IMR-90 (cell line): ENCODE measurements at regions not wholly inside any gene's neighbourhood (a gene's known extent, or its start where the extent isn't known, plus 50 kb on each side); places are given as distances from the start of the nearest gene placed in this dataset.

Experiments used
- BHLHE40 ChIP-seq: fragments of 150-350 bp; IDR thresholded peaks from 2 replicates; pipeline ENCODE4 v1.6.1; 2016; ENCODE audit warnings: mild to moderate bottlenecking, low read depth, low read length
- CEBPB ChIP-seq: IDR thresholded peaks from 2 replicates; pipeline ENCODE4 v1.6.1; 2012; ENCODE audit warnings: low read depth, low read length, improper control_type of control experiment
- CHD1 ChIP-seq: IDR thresholded peaks from 2 replicates; pipeline ENCODE4 v1.6.1; 2012; ENCODE audit warnings: low read depth, low read length, improper control_type of control experiment
- FOS ChIP-seq: fragments of 150-350 bp; IDR thresholded peaks from 2 replicates; pipeline ENCODE4 v1.6.1; 2016; ENCODE audit warnings: low read depth, low read length
- MAFK ChIP-seq: IDR thresholded peaks from 2 replicates; pipeline ENCODE4 v1.6.1; 2012; ENCODE audit warnings: low read depth, low read length, improper control_type of control experiment
- MXI1 ChIP-seq: IDR thresholded peaks from 2 replicates; pipeline ENCODE4 v1.6.1; 2012; ENCODE audit warnings: low read depth, mild to moderate bottlenecking, low read length, moderate library complexity, borderline replicate concordance
- NFE2L2 ChIP-seq: fragments of 150-350 bp; IDR thresholded peaks from 2 replicates; pipeline ENCODE4 v1.6.1; 2016; ENCODE audit warnings: low read depth, mild to moderate bottlenecking, low read length
- POLR2A ChIP-seq: IDR thresholded peaks from 2 replicates; pipeline ENCODE4 v1.6.1; 2012; ENCODE audit warnings: mild to moderate bottlenecking, low read depth, low read length
- RCOR1 ChIP-seq: IDR thresholded peaks from 2 replicates; pipeline ENCODE4 v1.6.1; 2012; ENCODE audit warnings: mild to moderate bottlenecking, low read length, improper control_type of control experiment; ENCODE audit not compliant: insufficient replicate concordance
- RFX5 ChIP-seq: IDR thresholded peaks from 2 replicates; pipeline ENCODE4 v1.8.0; 2012; ENCODE audit warnings: low read depth, mild to moderate bottlenecking, low read length, moderate library complexity
- TF ChIP-seq, protein P1 (sequence below): conservative IDR thresholded peaks from 2 replicates; pipeline ENCODE4 v1.5.1; 2012; ENCODE audit warnings: mild to moderate bottlenecking, low read depth, low read length, improper control_type of control experiment
- TF ChIP-seq, protein P2 (sequence below): fragments of 150-350 bp; IDR thresholded peaks from 2 replicates; pipeline ENCODE4 v1.6.1; 2016; ENCODE audit warnings: low read depth, mild to moderate bottlenecking, low read length, moderate library complexity, borderline replicate concordance

DNA sequence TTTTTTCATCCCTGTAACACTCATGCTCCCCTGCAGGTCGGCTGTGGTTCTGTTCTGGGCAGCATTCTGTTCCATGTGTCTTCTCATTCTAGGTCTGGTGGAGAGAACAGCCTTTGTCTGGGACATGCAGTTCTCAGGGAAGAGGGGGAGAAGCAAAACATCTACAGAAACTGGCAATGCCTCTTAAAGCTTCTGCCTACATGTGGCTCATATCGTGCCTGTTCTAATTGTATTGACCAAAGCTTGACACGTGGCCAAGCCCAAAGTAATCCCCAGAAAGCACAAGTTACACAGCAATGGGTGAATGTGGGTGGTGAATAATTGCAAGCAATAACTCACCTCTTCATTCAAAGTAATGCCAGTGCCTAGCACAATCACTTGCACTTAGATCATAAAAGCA, 218.2 kb upstream of the IL12B start:
- no peak for TF ChIP-seq FOS
- TF ChIP-seq, protein P1, sequence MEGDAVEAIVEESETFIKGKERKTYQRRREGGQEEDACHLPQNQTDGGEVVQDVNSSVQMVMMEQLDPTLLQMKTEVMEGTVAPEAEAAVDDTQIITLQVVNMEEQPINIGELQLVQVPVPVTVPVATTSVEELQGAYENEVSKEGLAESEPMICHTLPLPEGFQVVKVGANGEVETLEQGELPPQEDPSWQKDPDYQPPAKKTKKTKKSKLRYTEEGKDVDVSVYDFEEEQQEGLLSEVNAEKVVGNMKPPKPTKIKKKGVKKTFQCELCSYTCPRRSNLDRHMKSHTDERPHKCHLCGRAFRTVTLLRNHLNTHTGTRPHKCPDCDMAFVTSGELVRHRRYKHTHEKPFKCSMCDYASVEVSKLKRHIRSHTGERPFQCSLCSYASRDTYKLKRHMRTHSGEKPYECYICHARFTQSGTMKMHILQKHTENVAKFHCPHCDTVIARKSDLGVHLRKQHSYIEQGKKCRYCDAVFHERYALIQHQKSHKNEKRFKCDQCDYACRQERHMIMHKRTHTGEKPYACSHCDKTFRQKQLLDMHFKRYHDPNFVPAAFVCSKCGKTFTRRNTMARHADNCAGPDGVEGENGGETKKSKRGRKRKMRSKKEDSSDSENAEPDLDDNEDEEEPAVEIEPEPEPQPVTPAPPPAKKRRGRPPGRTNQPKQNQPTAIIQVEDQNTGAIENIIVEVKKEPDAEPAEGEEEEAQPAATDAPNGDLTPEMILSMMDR: no peak
- TF ChIP-seq POLR2A: no peak
- TF ChIP-seq RFX5: no peak
- TF ChIP-seq RCOR1: no peak
- TF ChIP-seq, protein P2, sequence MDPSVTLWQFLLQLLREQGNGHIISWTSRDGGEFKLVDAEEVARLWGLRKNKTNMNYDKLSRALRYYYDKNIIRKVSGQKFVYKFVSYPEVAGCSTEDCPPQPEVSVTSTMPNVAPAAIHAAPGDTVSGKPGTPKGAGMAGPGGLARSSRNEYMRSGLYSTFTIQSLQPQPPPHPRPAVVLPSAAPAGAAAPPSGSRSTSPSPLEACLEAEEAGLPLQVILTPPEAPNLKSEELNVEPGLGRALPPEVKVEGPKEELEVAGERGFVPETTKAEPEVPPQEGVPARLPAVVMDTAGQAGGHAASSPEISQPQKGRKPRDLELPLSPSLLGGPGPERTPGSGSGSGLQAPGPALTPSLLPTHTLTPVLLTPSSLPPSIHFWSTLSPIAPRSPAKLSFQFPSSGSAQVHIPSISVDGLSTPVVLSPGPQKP: no peak
- no peak for TF ChIP-seq BHLHE40
- TF ChIP-seq CEBPB: no peak
- no peak for TF ChIP-seq CHD1
- no peak for TF ChIP-seq MXI1
- no peak for TF ChIP-seq NFE2L2
- no peak for TF ChIP-seq MAFK
